GM12878 (cell line): ENCODE measurements at regions not wholly inside any gene's neighbourhood (a gene's known extent, or its start where the extent isn't known, plus 50 kb on each side); places are given as distances from the start of the nearest gene placed in this dataset.

Source experiments
- ATAC-seq: fragments of 200-7000 bp; cut with Tn5 transposase; 3 replicates; pipeline ENCODE4 v1.9.1; 2020; ENCODE audit warnings: mild to moderate bottlenecking, moderate library complexity
- BruUV-seq: library from RNA; stranded (reverse); fragments of 400-500 nt; replicated peaks from 2 replicates; lab custom pipeline; 2021; lab: Mats Ljungman, UMichigan
- CTCF ChIA-PET: fragments of 300-600 bp; sonication (Branson Sonifier 250); formaldehyde crosslinking; extraction: SDS; loops from one replicate; lab custom pipeline; 2021; ENCODE audit warnings: inconsistent platforms; lab: Yijun Ruan, JAX
- POLR2A ChIA-PET: fragments of 350-600 bp; formaldehyde crosslinking; extraction: SDS; loops from one replicate; lab custom pipeline; 2021; ENCODE audit warnings: inconsistent platforms; lab: Charles Lee
- RAD21 ChIA-PET: fragments of 300-600 bp; sonication (Branson Sonifier 250); formaldehyde crosslinking; loops from one replicate; lab custom pipeline; 2023; ENCODE audit warnings: antibody characterized with exemption; ENCODE audit not compliant: unreplicated experiment; lab: Charles Lee
- SMC1A ChIA-PET: fragments of 300-600 bp; sonication (Branson Sonifier 250); formaldehyde crosslinking; loops from one replicate; lab custom pipeline; 2023; ENCODE audit not compliant: unreplicated experiment, uncharacterized antibody; lab: Charles Lee
- DNase-seq: peaks from one replicate; pipeline ENCODE4 v3.0.0-alpha.2; 2011; ENCODE audit warnings: low read depth, low spot score
- FAIRE-seq: peaks from 3 replicates; lab custom pipeline; 2011; peaks lifted over from hg19 to GRCh38; lab: Jason Lieb, UNC
- H2AFZ ChIP-seq: 2 replicates; pipeline ENCODE4 v1.6.0; 2011; ENCODE audit warnings: low read depth, low read length, control low read depth; ENCODE audit not compliant: control insufficient read depth
- H3K27ac ChIP-seq: 2 replicates; pipeline ENCODE4 v1.5.1; 2011; ENCODE audit warnings: control low read depth; ENCODE audit not compliant: control insufficient read depth, insufficient read depth
- H3K27me3 ChIP-seq, 2 experiments: replicated peaks in 1 of 2; 2 replicates each; pipeline versions ENCODE4 v1.6.0 to v1.6.1; 2011; ENCODE audit warnings: low read length in 1 of 2; ENCODE audit not compliant: control insufficient read depth in 2 of 2, insufficient read depth in 2 of 2
- H3K36me3 ChIP-seq, 2 experiments: 2 replicates each; pipeline ENCODE4 v1.5.1; 2011; ENCODE audit warnings: low read length in 1 of 2; ENCODE audit not compliant: control insufficient read depth in 2 of 2, insufficient read depth in 2 of 2
- H3K4me1 ChIP-seq: 2 replicates; pipeline ENCODE4 v1.6.1; 2011; ENCODE audit warnings: mild to moderate bottlenecking, low read length, moderate library complexity, mixed read lengths; ENCODE audit not compliant: control insufficient read depth, insufficient read depth
- H3K4me2 ChIP-seq: 2 replicates; pipeline ENCODE4 v1.6.0; 2011; ENCODE audit warnings: control low read depth; ENCODE audit not compliant: control insufficient read depth, insufficient read depth
- H3K4me3 ChIP-seq: fragments of 200-600 bp; sonication (generic); 2 replicates; pipeline ENCODE4 v1.5.1; 2016
- H3K79me2 ChIP-seq: 2 replicates; pipeline ENCODE4 v1.6.0; 2011; ENCODE audit warnings: low read length; ENCODE audit not compliant: control insufficient read depth, insufficient read depth
- H3K9ac ChIP-seq: 2 replicates; pipeline ENCODE4 v1.8.0; 2011; ENCODE audit warnings: low read length, control low read depth, mixed read lengths; ENCODE audit not compliant: control insufficient read depth, insufficient read depth
- H3K9me3 ChIP-seq: replicated peaks from 3 replicates; pipeline ENCODE4 v1.5.1; 2011; ENCODE audit warnings: mild to moderate bottlenecking, low read length; ENCODE audit not compliant: control insufficient read depth, insufficient read depth
- H4K20me1 ChIP-seq: 2 replicates; pipeline ENCODE4 v1.6.0; 2011; ENCODE audit not compliant: control insufficient read depth, insufficient read depth
- BMI1 ChIP-seq: fragments of 450-650 bp; IDR thresholded peaks from 2 replicates; pipeline ENCODE4 v1.6.1; 2016; ENCODE audit warnings: mild to moderate bottlenecking, moderate library complexity, borderline replicate concordance
- CHD2 ChIP-seq: IDR thresholded peaks from 2 replicates; pipeline ENCODE4 v1.6.1; 2011; ENCODE audit warnings: low read depth, low read length, improper control_type of control experiment, borderline replicate concordance
- CREM ChIP-seq: IDR thresholded peaks from 2 replicates; pipeline ENCODE4 v1.6.1; 2014; ENCODE audit warnings: antibody characterized with exemption, low read depth
- ESRRA ChIP-seq: IDR thresholded peaks from 2 replicates; pipeline ENCODE4 v1.6.1; 2012; ENCODE audit warnings: mild to moderate bottlenecking, low read length, improper control_type of control experiment
- EZH2 ChIP-seq: IDR thresholded peaks from 2 replicates; pipeline ENCODE4 v1.6.1; 2012; ENCODE audit warnings: low read depth, mild to moderate bottlenecking, control low read depth, inconsistent platforms, low read length, borderline replicate concordance; ENCODE audit not compliant: control insufficient read depth
- KAT2A ChIP-seq: conservative IDR thresholded peaks from 2 replicates; pipeline ENCODE4 v1.6.1; 2011; ENCODE audit warnings: low read depth, low read length; ENCODE audit not compliant: control insufficient read depth
- NFIC ChIP-seq: IDR thresholded peaks from 2 replicates; pipeline ENCODE4 v1.6.1; 2012; ENCODE audit warnings: low read depth, mild to moderate bottlenecking, inconsistent platforms, low read length, moderate library complexity
- SREBF1 ChIP-seq: IDR thresholded peaks from 2 replicates; pipeline ENCODE4 v1.6.1; 2012; ENCODE audit warnings: mild to moderate bottlenecking, low read length
- TCF12 ChIP-seq: IDR thresholded peaks from 2 replicates; pipeline ENCODE4 v1.6.1; 2011; ENCODE audit warnings: low read depth, mild to moderate bottlenecking, low read length
- YBX1 ChIP-seq: fragments of 450-650 bp; IDR thresholded peaks from 2 replicates; pipeline ENCODE4 v1.6.1; 2016; ENCODE audit warnings: antibody characterized with exemption
- WGBS: methylation state at CpG from one replicate; pipeline ENCODE4 v1.1.6; 2016; ENCODE audit warnings: low lambda C conversion rate; ENCODE audit not compliant: insufficient replicate concordance, insufficient coverage; ENCODE audit errors: missing lambda C conversion rate; 5-methylcytosine and 5-hydroxymethylcytosine counted together
- in situ Hi-C: fragments of 300-500 bp; cut with MboI; formaldehyde crosslinking; loops from 9 replicates; pipeline ENCODE4 v1.14.3; 2018; ENCODE audit warnings: mixed read lengths
- intact Hi-C: fragments of 100-400 bp; cut with micrococcal nuclease; formaldehyde crosslinking; loops from one replicate; pipeline ENCODE4 v1.14.2; 2022; ENCODE audit not compliant: unreplicated experiment
- TF ChIP-seq, protein P1 (sequence below): IDR thresholded peaks from 2 replicates; pipeline ENCODE4 v1.6.1; 2012; ENCODE audit warnings: improper control_type of control experiment, low read depth, low read length; ENCODE audit not compliant: insufficient replicate concordance
- TF ChIP-seq, protein P2 (sequence below): IDR thresholded peaks from 2 replicates; pipeline ENCODE4 v1.6.1; 2012; ENCODE audit warnings: low read depth, low read length, improper control_type of control experiment
- TF ChIP-seq, protein P3 (sequence below): fragments of 450-650 bp; IDR thresholded peaks from 2 replicates; pipeline ENCODE4 v1.6.1; 2016; ENCODE audit warnings: mild to moderate bottlenecking, moderate library complexity, borderline replicate concordance

DNA sequence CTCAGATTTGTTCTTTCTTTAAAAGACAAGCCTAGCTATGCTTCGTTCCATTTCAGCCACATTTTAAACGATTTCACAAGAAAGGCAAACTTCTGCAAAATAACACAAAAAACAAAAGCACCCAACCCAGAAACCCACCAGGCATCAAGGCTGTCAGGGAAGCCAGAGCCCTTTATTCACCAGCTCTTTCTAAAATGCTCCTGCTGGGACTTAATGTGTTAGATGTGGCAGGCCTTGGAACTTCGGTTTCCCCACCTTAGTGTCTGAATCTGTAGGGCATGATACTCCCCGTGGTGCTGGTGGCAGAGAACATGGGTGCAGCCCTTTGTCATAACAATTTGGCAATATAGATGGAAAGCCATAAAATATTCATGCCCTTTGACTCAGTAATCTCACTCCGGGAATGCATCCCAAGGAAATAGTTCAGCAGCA, 56.8 kb upstream of the LCTL start (continued):
- TF ChIP-seq, protein P1, sequence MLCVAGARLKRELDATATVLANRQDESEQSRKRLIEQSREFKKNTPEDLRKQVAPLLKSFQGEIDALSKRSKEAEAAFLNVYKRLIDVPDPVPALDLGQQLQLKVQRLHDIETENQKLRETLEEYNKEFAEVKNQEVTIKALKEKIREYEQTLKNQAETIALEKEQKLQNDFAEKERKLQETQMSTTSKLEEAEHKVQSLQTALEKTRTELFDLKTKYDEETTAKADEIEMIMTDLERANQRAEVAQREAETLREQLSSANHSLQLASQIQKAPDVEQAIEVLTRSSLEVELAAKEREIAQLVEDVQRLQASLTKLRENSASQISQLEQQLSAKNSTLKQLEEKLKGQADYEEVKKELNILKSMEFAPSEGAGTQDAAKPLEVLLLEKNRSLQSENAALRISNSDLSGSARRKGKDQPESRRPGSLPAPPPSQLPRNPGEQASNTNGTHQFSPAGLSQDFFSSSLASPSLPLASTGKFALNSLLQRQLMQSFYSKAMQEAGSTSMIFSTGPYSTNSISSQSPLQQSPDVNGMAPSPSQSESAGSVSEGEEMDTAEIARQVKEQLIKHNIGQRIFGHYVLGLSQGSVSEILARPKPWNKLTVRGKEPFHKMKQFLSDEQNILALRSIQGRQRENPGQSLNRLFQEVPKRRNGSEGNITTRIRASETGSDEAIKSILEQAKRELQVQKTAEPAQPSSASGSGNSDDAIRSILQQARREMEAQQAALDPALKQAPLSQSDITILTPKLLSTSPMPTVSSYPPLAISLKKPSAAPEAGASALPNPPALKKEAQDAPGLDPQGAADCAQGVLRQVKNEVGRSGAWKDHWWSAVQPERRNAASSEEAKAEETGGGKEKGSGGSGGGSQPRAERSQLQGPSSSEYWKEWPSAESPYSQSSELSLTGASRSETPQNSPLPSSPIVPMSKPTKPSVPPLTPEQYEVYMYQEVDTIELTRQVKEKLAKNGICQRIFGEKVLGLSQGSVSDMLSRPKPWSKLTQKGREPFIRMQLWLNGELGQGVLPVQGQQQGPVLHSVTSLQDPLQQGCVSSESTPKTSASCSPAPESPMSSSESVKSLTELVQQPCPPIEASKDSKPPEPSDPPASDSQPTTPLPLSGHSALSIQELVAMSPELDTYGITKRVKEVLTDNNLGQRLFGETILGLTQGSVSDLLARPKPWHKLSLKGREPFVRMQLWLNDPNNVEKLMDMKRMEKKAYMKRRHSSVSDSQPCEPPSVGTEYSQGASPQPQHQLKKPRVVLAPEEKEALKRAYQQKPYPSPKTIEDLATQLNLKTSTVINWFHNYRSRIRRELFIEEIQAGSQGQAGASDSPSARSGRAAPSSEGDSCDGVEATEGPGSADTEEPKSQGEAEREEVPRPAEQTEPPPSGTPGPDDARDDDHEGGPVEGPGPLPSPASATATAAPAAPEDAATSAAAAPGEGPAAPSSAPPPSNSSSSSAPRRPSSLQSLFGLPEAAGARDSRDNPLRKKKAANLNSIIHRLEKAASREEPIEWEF = no peak
- TF ChIP-seq BMI1 = no peak

DNA sequence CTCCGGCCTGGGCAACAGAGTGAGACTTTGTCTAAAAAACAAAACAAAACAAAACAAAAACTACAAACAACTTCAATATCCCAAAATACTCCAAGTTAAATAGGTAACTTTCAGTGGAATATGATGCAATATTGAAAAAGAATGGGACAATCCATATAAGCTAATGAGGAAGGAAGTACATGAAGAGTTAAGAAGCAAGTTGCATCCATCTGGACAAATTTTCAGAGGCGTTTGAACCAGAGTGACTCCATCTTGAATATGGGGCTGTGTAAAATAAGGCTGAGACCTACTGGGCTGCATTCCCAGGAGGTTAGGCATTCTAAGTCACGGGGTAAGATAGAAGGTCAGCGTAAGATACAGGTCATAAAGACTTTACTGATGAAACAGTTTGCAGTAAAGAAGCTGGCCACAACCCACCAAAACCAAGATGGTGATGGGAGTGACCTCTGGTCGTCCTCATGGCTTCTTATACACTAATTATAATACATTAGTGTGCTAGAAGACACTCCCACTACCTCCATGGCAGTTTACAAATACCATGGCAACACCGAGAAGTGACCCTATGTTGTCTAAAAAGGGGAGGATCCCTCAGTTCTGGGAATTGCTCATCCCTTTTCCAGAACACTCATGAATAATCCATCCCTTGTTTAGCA, 58.1 kb upstream of the LCTL start:
- DNase-seq (no peak), ATAC-seq (no peak), FAIRE-seq (no peak)
- in situ Hi-C loops = loop anchor here (25.0 kb wide), 1 partner anchor 138 kb away; no protein-coding TSS in a partner anchor
- 19% methylated on average over 6 of the region's 6 CpGs for WGBS
- no peak overlapping the region for H3K27ac ChIP-seq
- SMC1A ChIA-PET = interaction anchor here (1.4 kb wide), 1 partner anchor 9 kb away, joined by 5 read pairs; no protein-coding TSS in a partner anchor
- H4K20me1 ChIP-seq = no peaks in the 10 kb centered on the region
- intact Hi-C loops = no loop called here
- RAD21 ChIA-PET = no interaction called here
- H3K9ac ChIP-seq = no peak overlapping the region
- no peak overlapping the region for H3K4me3 ChIP-seq
- no peaks in the 10 kb centered on the region for H3K9me3 ChIP-seq
- no TSS peak for BruUV-seq
- H3K4me2 ChIP-seq = no peak overlapping the region
- POLR2A ChIA-PET = no interaction called here
- H3K4me1 ChIP-seq = no peaks in the 10 kb centered on the region
- H3K36me3 ChIP-seq = no peaks in the 10 kb centered on the region
- H3K27me3 ChIP-seq = peaks cover 0 to 6% of the 10 kb centered on the region in 2 experiments; a peak in 3 of 4 replicates
- no peaks in the 10 kb centered on the region for H3K79me2 ChIP-seq
- CTCF ChIA-PET = interaction anchor here (0.8 to 1.3 kb wide), 2 partner anchors 19 to 214 kb away, joined by 3 read pairs; no protein-coding TSS in a partner anchor
- H2AFZ ChIP-seq = no peak overlapping the region
- TF ChIP-seq EZH2 = no peak
- no peak for TF ChIP-seq CREM
- no peak for TF ChIP-seq KAT2A
- TF ChIP-seq TCF12 = no peak
- TF ChIP-seq SREBF1 = no peak
- no peak for TF ChIP-seq ESRRA
- TF ChIP-seq, protein P2, sequence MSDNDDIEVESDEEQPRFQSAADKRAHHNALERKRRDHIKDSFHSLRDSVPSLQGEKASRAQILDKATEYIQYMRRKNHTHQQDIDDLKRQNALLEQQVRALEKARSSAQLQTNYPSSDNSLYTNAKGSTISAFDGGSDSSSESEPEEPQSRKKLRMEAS = no peak
- no peak for TF ChIP-seq NFIC
- TF ChIP-seq YBX1 = no peak
- TF ChIP-seq, protein P3, sequence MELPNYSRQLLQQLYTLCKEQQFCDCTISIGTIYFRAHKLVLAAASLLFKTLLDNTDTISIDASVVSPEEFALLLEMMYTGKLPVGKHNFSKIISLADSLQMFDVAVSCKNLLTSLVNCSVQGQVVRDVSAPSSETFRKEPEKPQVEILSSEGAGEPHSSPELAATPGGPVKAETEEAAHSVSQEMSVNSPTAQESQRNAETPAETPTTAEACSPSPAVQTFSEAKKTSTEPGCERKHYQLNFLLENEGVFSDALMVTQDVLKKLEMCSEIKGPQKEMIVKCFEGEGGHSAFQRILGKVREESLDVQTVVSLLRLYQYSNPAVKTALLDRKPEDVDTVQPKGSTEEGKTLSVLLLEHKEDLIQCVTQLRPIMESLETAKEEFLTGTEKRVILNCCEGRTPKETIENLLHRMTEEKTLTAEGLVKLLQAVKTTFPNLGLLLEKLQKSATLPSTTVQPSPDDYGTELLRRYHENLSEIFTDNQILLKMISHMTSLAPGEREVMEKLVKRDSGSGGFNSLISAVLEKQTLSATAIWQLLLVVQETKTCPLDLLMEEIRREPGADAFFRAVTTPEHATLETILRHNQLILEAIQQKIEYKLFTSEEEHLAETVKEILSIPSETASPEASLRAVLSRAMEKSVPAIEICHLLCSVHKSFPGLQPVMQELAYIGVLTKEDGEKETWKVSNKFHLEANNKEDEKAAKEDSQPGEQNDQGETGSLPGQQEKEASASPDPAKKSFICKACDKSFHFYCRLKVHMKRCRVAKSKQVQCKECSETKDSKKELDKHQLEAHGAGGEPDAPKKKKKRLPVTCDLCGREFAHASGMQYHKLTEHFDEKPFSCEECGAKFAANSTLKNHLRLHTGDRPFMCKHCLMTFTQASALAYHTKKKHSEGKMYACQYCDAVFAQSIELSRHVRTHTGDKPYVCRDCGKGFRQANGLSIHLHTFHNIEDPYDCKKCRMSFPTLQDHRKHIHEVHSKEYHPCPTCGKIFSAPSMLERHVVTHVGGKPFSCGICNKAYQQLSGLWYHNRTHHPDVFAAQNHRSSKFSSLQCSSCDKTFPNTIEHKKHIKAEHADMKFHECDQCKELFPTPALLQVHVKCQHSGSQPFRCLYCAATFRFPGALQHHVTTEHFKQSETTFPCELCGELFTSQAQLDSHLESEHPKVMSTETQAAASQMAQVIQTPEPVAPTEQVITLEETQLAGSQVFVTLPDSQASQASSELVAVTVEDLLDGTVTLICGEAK = no peak
- TF ChIP-seq CHD2 = no peak
